MCF 10A (cell line): ENCODE measurements at regions not wholly inside any gene's neighbourhood (a gene's known extent, or its start where the extent isn't known, plus 50 kb on each side); places are given as distances from the start of the nearest gene placed in this dataset.

Source experiments
- BruUV-seq: library from RNA; stranded (reverse); fragments of 400-500 nt; replicated peaks from 2 replicates; lab custom pipeline; 2021; lab: Mats Ljungman, UMichigan
- CTCF ChIA-PET: fragments of 300-600 bp; sonication (Branson Sonifier 250); formaldehyde crosslinking; extraction: SDS; loops from one replicate; lab custom pipeline; 2021; ENCODE audit warnings: antibody characterized with exemption, inconsistent platforms; lab: Yijun Ruan, JAX
- POLR2A ChIA-PET: fragments of 300-600, 350-650 bp; sonication (Branson Sonifier 250); formaldehyde crosslinking; extraction: SDS; loops from one replicate; lab custom pipeline; 2020; ENCODE audit warnings: antibody characterized with exemption, inconsistent platforms; lab: Yijun Ruan, JAX
- DNase-seq: peaks from one replicate; pipeline ENCODE4 v3.0.0-alpha.2; 2018; ENCODE audit not compliant: unreplicated experiment
- H3K27ac Mint-ChIP-seq: one replicate; pipeline ENCODE4 v1.8.0; 2022; ENCODE audit warnings: mild to moderate bottlenecking, low read depth, mixed read lengths; ENCODE audit not compliant: unreplicated experiment
- H3K27me3 Mint-ChIP-seq: one replicate; pipeline ENCODE4 v1.8.0; 2022; ENCODE audit warnings: mixed read lengths; ENCODE audit not compliant: insufficient read depth, unreplicated experiment
- H3K36me3 Mint-ChIP-seq: one replicate; pipeline ENCODE4 v1.8.0; 2022; ENCODE audit warnings: mild to moderate bottlenecking, moderate library complexity, mixed read lengths; ENCODE audit not compliant: insufficient read depth, unreplicated experiment
- H3K4me1 Mint-ChIP-seq: one replicate; pipeline ENCODE4 v1.8.0; 2022; ENCODE audit warnings: mixed read lengths; ENCODE audit not compliant: insufficient read depth, unreplicated experiment
- H3K4me3 Mint-ChIP-seq: one replicate; pipeline ENCODE4 v1.8.0; 2022; ENCODE audit warnings: mild to moderate bottlenecking, moderate library complexity, mixed read lengths; ENCODE audit not compliant: unreplicated experiment
- H3K9me3 Mint-ChIP-seq: one replicate; pipeline ENCODE4 v1.8.0; 2022; ENCODE audit warnings: mixed read lengths; ENCODE audit not compliant: unreplicated experiment
- CTCF ChIP-seq: fragments of 200-600 bp; IDR thresholded peaks from one replicate; pipeline ENCODE4 v1.8.0; 2022; ENCODE audit warnings: antibody characterized with exemption, mild to moderate bottlenecking; ENCODE audit not compliant: unreplicated experiment
- intact Hi-C: fragments of 100-400 bp; cut with micrococcal nuclease; formaldehyde crosslinking; loops from 2 replicates; pipeline ENCODE4 v1.14.1; 2022

- Mint-ChIP-seq H3K27me3 (peaks cover 31% of the 10 kb centered on the region), H3K36me3 (no peaks in the 10 kb centered on the region), H3K9me3 (no peaks in the 10 kb centered on the region), H3K4me1 (no peaks in the 10 kb centered on the region), H3K4me3 (no peak overlapping the region), H3K27ac (no peak overlapping the region)
- no peak for DNase-seq
- ChIA-PET POLR2A (no interaction called here), CTCF (interaction anchor here (0.7 kb wide), 1 partner anchor 25 kb away, joined by 3 read pairs; no protein-coding TSS in a partner anchor)
- intact Hi-C loops, result no loop called here
- TF ChIP-seq CTCF, result no peak
- no TSS peak for BruUV-seq
Measured at GRCh38 chr2:71897836-71898235, 249.8 kb downstream of the CYP26B1 start.

GRCh38 chr2:71897137-71897480 lies 250.6 kb downstream of the CYP26B1 start:
- intact Hi-C loops, result no loop called here
- TF ChIP-seq CTCF, result no peak
- no peaks in the 10 kb centered on the region for H3K9me3 Mint-ChIP-seq
- no peak overlapping the region for H3K4me3 Mint-ChIP-seq
- ChIA-PET POLR2A (no interaction called here), CTCF (interaction anchor here (0.6 kb wide), 1 partner anchor 31 kb away, joined by 3 read pairs; no protein-coding TSS in a partner anchor)
- peaks cover 31% of the 10 kb centered on the region for H3K27me3 Mint-ChIP-seq
- DNase-seq, result no peak
- no peaks in the 10 kb centered on the region for H3K36me3 Mint-ChIP-seq
- BruUV-seq, result no TSS peak
- no peak overlapping the region for H3K27ac Mint-ChIP-seq
- H3K4me1 Mint-ChIP-seq, result no peaks in the 10 kb centered on the region

GRCh38 chr2:71896385-71897136 lies 251.1 kb downstream of the CYP26B1 start:
- Mint-ChIP-seq H3K27ac (no peak overlapping the region), H3K9me3 (no peaks in the 10 kb centered on the region), H3K4me3 (no peak overlapping the region), H3K36me3 (no peaks in the 10 kb centered on the region), H3K4me1 (no peaks in the 10 kb centered on the region), H3K27me3 (peaks cover 31% of the 10 kb centered on the region)
- ChIA-PET CTCF (interaction anchor here (0.6 kb wide), 1 partner anchor 30 kb away, joined by 3 read pairs; no protein-coding TSS in a partner anchor), POLR2A (interaction anchor here (1.0 kb wide), 1 partner anchor 12 kb away, joined by 3 read pairs; no protein-coding TSS in a partner anchor)
- DNase-seq, result no peak
- no peak for TF ChIP-seq CTCF
- no TSS peak for BruUV-seq
- intact Hi-C loops, result no loop called here

GRCh38 chr2:71895320-71896161 lies 252.1 kb downstream of the CYP26B1 start:
- POLR2A ChIA-PET, result interaction anchor here (0.7 to 1.0 kb wide), 2 partner anchors 10 to 13 kb away, joined by 3 read pairs; no protein-coding TSS in a partner anchor
- peak; percentile 2 for DNase-seq
- Mint-ChIP-seq H3K36me3 (no peaks in the 10 kb centered on the region), H3K4me3 (no peak overlapping the region), H3K27ac (no peak overlapping the region), H3K4me1 (peaks cover 3% of the 10 kb centered on the region), H3K9me3 (no peaks in the 10 kb centered on the region), H3K27me3 (peaks cover 26% of the 10 kb centered on the region)
- CTCF ChIA-PET, result no interaction called here
- TF ChIP-seq CTCF, result no peak
- intact Hi-C loops, result no loop called here
- no TSS peak for BruUV-seq
